ENCODE measurements at regions not wholly inside any gene's neighbourhood (a gene's known extent, or its start where the extent isn't known, plus 50 kb on each side); places are given as distances from the start of the nearest gene placed in this dataset.
"Not testable (repeated sequence)": the region's sequence is repeated elsewhere in the genome, so short reads cannot be mapped to it uniquely, and the experiment has no call there.

DNA sequence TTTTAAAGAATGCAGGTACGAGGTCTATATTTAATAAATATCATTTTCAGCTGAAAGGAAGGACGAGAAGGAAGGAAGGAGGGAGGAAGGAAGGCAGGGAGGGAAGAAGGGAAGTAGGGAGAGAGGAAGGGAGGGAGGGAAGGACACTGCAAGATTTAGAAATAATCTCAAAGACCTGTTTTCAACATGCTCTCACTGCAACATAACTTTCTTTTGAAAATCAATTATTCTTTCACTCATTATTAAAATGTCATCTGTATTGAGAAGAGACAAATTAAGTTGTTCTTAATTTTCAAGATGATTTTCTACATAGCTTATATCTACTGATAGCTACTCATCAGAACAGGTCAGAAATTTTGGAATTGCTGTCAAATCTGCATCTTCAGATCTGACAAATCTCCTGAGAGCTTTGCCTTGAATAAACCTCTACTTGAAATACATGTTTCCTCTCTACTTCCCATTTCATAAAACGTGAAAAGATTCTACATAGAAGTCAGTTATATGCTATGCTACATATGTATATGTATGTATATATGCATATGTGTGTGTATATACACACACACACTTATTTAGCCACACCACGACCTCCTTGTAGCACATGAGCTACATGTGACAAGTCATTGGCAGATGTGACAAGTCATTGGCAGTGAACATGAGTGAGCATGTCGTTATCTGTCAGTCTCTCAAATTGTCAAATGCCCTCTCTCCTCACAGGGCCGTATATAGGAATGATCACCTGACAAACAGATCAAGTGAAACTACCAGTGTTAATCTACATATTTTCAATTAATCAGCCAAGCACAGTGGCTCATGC lies 241.6 kb downstream of the LY86 start:
- no peak for DNase-seq
- no peaks in the 10 kb centered on the region for H3K36me3 ChIP-seq
- TF ChIP-seq, protein P1, sequence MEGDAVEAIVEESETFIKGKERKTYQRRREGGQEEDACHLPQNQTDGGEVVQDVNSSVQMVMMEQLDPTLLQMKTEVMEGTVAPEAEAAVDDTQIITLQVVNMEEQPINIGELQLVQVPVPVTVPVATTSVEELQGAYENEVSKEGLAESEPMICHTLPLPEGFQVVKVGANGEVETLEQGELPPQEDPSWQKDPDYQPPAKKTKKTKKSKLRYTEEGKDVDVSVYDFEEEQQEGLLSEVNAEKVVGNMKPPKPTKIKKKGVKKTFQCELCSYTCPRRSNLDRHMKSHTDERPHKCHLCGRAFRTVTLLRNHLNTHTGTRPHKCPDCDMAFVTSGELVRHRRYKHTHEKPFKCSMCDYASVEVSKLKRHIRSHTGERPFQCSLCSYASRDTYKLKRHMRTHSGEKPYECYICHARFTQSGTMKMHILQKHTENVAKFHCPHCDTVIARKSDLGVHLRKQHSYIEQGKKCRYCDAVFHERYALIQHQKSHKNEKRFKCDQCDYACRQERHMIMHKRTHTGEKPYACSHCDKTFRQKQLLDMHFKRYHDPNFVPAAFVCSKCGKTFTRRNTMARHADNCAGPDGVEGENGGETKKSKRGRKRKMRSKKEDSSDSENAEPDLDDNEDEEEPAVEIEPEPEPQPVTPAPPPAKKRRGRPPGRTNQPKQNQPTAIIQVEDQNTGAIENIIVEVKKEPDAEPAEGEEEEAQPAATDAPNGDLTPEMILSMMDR (IDR thresholded peaks at IDR 0.05; ENCODE audit: low read depth, low read length) = no peak
- no peaks in the 10 kb centered on the region for H3K4me1 ChIP-seq
- H3K27me3 ChIP-seq = peaks cover 5% of the 10 kb centered on the region; the same call in 1 of the 2 replicates
- no peaks in the 10 kb centered on the region for H3K9me3 ChIP-seq
- H3K4me3 ChIP-seq (ENCODE audit: low read depth, low read length) = no peak overlapping the region

DNA sequence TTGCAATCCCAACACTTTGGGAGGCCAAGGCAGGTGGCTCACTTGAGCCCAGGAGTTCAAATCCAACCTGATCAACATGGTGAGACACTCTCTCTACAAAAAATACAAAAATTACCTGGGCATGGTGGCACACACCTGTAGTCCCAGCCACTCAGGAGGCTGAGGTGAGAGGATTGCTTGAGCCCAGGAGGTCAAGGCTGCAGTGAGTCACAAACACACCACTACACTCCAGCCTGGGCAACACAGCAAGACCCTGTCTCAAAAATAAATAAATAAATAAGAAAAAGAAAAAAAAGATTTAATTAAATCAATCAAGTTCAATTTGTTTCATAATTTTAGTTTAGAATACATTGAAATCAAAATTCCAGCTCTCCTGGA lies 242.2 kb downstream of the LY86 start:
- H3K36me3 ChIP-seq; H3K4me1 ChIP-seq; H3K27me3 ChIP-seq; H3K9me3 ChIP-seq; DNase-seq; H3K4me3 ChIP-seq (ENCODE audit: low read depth, low read length): not testable (repeated sequence)

DNA sequence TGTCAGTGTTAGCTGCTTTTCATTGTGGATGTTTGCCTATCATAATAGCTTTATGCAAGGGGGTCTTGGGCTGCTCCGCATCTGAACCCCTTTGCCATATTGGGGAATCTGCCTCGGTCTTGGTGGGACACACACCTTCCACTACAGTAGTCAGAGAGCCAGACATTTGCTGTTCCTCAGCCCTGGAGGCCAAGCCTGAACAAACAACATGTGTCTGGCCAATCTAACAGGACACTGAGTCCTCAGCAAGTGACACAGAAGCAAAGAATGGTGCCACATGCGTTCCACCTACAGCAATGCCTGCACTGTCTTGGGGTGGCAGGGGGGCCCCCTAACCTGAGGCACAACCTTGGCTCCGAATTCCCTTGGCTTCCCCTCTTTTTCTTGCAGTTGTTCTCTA lies 243.9 kb downstream of the LY86 start:
- DNase-seq = no peak
- TF ChIP-seq, protein P1 (IDR thresholded peaks at IDR 0.05; ENCODE audit: low read depth, low read length) = no peak
- Histone ChIP-seq H3K4me1 (no peaks in the 10 kb centered on the region), H3K4me3 (ENCODE audit: low read depth, low read length) (no peak overlapping the region), H3K27me3 (peaks cover 13% of the 10 kb centered on the region; the same call in 1 of the 2 replicates), H3K36me3 (no peaks in the 10 kb centered on the region), H3K9me3 (no peaks in the 10 kb centered on the region)

DNA sequence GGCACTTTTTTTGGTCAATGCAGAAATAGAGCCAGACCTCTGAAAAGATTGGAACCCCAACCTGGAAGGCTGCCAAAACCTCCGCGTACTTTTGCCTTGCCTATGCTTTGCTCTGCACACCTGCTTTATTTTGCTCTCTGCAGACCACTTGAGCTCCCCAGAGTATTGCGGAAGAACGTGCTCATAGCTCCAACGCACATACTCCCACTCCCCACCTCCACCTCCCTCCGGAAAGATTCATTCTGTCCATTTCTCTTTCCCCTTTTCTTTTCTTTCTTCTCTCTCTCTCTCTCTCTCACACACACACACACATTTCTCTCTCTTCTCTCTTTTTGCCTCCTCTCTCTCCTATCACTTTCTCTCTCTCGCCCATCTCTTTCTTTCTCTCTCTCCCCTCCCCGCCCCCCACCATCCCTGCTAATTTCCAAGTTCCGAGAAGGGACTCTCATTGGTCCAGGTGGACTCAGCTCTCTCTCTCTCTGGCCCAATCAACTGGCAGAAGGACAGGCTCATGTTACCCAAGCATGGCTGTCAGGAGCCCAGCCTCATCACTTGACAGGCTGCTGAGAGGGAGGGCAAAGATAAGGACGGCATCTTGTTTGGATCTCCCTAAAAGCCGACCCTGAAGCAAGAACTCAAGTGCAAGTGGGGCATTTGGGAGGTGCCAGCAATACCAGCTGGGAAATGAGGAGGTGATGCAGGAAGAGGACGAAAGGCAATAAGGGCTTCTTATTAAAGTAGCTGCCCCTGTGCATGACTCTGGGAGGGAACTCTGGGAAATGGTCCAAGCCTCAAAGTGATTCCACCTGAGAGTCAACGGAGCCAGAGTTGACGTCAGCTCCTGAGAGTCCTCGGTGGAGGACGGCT lies 246.1 kb downstream of the LY86 start:
- Histone ChIP-seq H3K27me3 (peaks cover 17% of the 10 kb centered on the region; the same call in 1 of the 2 replicates), H3K4me3 (ENCODE audit: low read depth, low read length) (peak overlapping the region; percentile 9; the same call in 1 of the 2 replicates), H3K36me3 (no peaks in the 10 kb centered on the region), H3K9me3 (no peaks in the 10 kb centered on the region), H3K4me1 (no peaks in the 10 kb centered on the region)
- TF ChIP-seq, protein P1 (IDR thresholded peaks at IDR 0.05; ENCODE audit: low read depth, low read length) = no peak
- DNase-seq = peak; percentile 26

DNA sequence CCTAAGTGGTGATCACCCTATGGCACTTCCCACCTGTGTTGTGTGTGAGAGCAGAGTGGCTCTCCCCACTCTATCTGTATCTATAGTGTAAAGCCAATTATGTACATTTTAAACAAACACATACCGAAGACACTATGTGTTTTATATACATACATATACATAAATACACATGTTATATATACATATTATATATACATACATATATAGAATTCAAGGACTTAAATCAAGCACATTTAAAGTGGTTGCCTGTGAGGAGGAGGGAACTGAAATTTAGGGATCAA lies 246.6 kb downstream of the LY86 start:
- Histone ChIP-seq H3K9me3 (no peaks in the 10 kb centered on the region), H3K36me3 (no peaks in the 10 kb centered on the region), H3K27me3 (peaks cover 17% of the 10 kb centered on the region), H3K4me1 (no peaks in the 10 kb centered on the region), H3K4me3 (ENCODE audit: low read depth, low read length) (no peak overlapping the region)
- TF ChIP-seq, protein P1 (IDR thresholded peaks at IDR 0.05; ENCODE audit: low read depth, low read length) = no peak
- no peak for DNase-seq

DNA sequence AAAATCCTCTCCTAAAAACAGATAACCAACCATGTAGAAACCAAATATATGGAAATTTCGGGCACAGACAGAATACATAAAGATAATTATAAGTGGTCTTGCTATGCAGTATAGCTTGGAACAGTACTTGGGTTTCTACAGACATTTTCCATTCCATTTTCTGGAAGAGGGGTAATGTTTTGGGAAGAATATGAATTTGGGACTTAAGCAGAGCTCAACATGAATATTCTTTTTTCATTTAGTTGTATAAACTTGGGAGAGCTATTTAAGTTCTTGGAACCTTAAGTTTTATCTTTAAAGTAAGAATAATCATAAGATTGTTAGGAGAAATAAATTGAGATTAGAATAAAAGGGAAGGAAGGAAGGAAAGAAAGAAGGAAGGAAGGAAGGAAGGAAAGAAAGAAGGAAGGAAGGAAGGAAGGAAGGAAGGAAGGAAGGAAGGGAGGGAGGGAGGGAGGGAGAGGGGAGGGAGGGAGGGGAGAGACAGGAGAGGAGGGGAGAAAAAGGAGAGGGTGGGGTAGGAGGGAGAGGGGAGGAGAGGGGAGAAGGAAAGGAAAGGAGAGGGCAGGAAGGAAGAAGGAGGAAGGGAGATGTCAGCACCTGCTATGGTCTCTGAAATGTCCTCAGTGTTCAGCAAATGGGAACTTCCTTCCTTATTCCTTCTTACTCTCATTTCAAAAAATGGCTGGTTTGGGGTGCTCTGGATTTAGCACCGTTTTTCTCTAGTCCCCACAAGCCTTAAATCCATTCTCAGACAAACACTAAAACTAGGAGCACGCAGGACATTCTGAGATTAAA lies 248.3 kb downstream of the LY86 start:
- Histone ChIP-seq H3K9me3 (no peaks in the 10 kb centered on the region), H3K4me1 (no peaks in the 10 kb centered on the region), H3K4me3 (ENCODE audit: low read depth, low read length) (no peak overlapping the region), H3K36me3 (no peaks in the 10 kb centered on the region), H3K27me3 (peaks cover 28% of the 10 kb centered on the region)
- TF ChIP-seq, protein P1 (IDR thresholded peaks at IDR 0.05; ENCODE audit: low read depth, low read length) = no peak
- no peak for DNase-seq
